ENCODE measurements at regions not wholly inside any gene's neighbourhood (a gene's known extent, or its start where the extent isn't known, plus 50 kb on each side); places are given as distances from the start of the nearest gene placed in this dataset.

GRCh38 chr5:145521523-145521922 lies 313.6 kb downstream of the PRELID2 start:
- TF ChIP-seq CTCF (IDR thresholded peaks at IDR 0.05) (no peak), EP300 (IDR thresholded peaks at IDR 0.05) (no peak), POLR2A (IDR thresholded peaks at IDR 0.05) (no peak), POLR2AphosphoS5 (IDR thresholded peaks at IDR 0.05) (no peak)

Measured in stomach (tissue), 4 donors.